K562 (cell line): ENCODE measurements at regions not wholly inside any gene's neighbourhood (a gene's known extent, or its start where the extent isn't known, plus 50 kb on each side); places are given as distances from the start of the nearest gene placed in this dataset.

Source experiments
- EHMT2 ChIP-seq: fragments of 450-650 bp; IDR thresholded peaks from 2 replicates; pipeline ENCODE4 v1.6.1; 2018; ENCODE audit warnings: antibody characterized with exemption
- EP400 ChIP-seq: fragments of 450-650 bp; IDR thresholded peaks from 2 replicates; pipeline ENCODE4 v1.6.1; 2017; ENCODE audit warnings: antibody characterized with exemption, mild to moderate bottlenecking, moderate library complexity
- EWSR1 ChIP-seq: fragments of 450-650 bp; IDR thresholded peaks from 2 replicates; pipeline ENCODE4 v1.6.1; 2018; ENCODE audit warnings: borderline replicate concordance, mild to moderate bottlenecking, low read depth, moderate library complexity; ENCODE audit not compliant: partially characterized antibody
- GATAD2A ChIP-seq: fragments of 450-650 bp; IDR thresholded peaks from 2 replicates; pipeline ENCODE4 v1.6.1; 2017
- HBP1 ChIP-seq: fragments of 450-650 bp; formaldehyde crosslinking; IDR thresholded peaks from 2 replicates; pipeline ENCODE4 v1.4.0; 2022; ENCODE audit warnings: missing genetic modification characterization
- RAD51 ChIP-seq: fragments of 450-650 bp; IDR thresholded peaks from 2 replicates; pipeline ENCODE4 v1.7.1; 2016; ENCODE audit warnings: low read depth, mild to moderate bottlenecking, borderline replicate concordance
- RBFOX2 ChIP-seq: fragments of 200-400 bp; formaldehyde crosslinking; IDR thresholded peaks from 2 replicates; pipeline ENCODE4 v1.6.1; 2017; ENCODE audit warnings: low read depth, mild to moderate bottlenecking, low read length, moderate library complexity
- SUPT5H ChIP-seq: fragments of 450-650 bp; IDR thresholded peaks from 2 replicates; pipeline ENCODE4 v1.6.1; 2016
- TSHZ1 ChIP-seq: fragments of 250-450 bp; sonication (Bioruptor Pico); IDR thresholded peaks from 2 replicates; pipeline ENCODE4 v1.4.0; 2020; ENCODE audit warnings: mild to moderate bottlenecking, moderate library complexity
- ZNF764 ChIP-seq: fragments of 250-450 bp; sonication (Bioruptor Pico); IDR thresholded peaks from 2 replicates; pipeline ENCODE4 v1.4.0; 2020; ENCODE audit warnings: low read depth, mild to moderate bottlenecking, moderate library complexity

GRCh38 chr7:153398789-153399553 is 639.4 kb downstream of the ACTR3B start (continued):
- TF ChIP-seq HBP1 (no peak), EHMT2 (no peak), RAD51 (0 out of 2 replicates have a peak, but pooled peaks have one; percentile 10), EWSR1 (peak; percentile 53), SUPT5H (peak; percentile 65; the same call in 1 of the 2 replicates), RBFOX2 (0 out of 2 replicates have a peak, but pooled peaks have one; percentile 15), EP400 (no peak), TSHZ1 (no peak), GATAD2A (no peak), ZNF764 (CRISPR knock-in tag) (no peak)
- TF ChIP-seq, all 486 proteins: peak for 12
